HG03469 (cell line): ENCODE measurements at regions not wholly inside any gene's neighbourhood (a gene's known extent, or its start where the extent isn't known, plus 50 kb on each side); places are given as distances from the start of the nearest gene placed in this dataset.
"Not testable (repeated sequence)": the region's sequence is repeated elsewhere in the genome, so short reads cannot be mapped to it uniquely, and the experiment has no call there.

ENCODE experiments used
- ATAC-seq: cut with Tn5 transposase; IDR thresholded peaks from one replicate; pipeline ENCODE4 v1.9.1; 2021; ENCODE audit warnings: mild to moderate bottlenecking, moderate library complexity, moderate number of reproducible peaks; ENCODE audit not compliant: unreplicated experiment

DNA sequence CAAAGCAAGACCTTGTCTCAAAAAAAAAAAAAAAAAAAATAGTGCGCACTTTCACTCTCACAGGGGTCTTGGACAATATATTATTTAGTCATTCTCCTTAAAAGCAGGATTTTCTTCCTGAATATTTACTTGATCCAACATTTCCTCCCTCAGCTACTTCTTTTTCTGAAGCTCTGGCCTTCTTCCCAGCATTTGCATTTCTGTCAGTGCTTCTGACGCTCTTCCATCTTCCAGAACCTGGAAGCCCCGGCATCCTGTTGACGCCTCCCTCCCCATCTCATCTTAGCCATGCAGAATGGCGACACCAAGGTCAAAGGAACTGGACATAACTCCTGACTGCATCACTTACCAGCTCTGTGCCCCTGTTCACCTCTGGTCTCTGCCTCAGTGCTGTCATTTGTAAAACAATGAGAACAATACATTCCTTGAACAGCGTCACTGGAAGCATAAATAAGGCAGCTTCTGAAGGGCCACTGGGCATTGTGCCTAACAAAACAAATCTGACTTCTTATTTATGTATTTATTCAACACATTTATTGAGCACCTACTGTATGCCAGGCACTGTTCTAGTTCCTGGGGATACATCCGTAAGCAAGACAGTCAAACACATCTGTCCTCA lies 90.9 kb upstream of the MDM1 start:
- ATAC-seq: no peak

DNA sequence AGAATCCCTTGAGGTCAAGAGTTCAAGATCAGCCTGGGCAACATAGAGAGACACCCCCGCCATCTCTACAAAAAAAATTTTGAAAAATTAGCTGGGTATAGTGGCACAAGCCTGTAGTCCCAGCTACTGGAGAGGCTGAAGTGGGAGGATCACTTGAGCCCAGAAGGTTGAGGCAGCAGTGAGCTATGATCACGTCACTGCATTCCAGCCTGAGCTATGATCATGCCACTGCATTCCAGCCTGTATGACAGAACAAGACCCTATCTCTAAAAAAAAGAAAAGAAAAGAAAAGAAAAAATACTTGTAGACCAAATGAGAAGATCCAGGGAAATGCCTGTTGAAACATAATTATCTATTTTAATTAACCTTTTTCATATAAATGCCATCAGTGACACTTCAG lies 93.8 kb upstream of the MDM1 start:
- ATAC-seq: no peak

DNA sequence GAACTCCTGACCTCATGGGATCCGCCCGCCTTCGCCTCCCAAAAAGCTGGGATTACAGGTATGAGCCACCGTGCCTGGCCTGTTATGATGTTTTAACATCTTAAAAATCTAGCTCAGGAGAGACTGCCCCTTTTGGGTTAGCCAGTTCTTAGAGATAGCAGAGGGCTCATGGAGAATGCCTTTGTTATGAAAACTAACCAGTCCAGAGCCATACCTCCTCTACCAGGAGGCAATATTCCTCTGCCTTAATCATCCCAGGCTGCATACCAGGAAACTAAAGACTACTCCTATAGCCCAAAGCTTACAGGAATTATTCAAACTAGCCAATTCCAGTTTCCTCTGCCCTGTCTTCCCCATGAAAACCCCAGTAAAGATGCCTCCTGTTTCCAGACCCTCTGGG lies 96.0 kb upstream of the MDM1 start:
- no peak for ATAC-seq

DNA sequence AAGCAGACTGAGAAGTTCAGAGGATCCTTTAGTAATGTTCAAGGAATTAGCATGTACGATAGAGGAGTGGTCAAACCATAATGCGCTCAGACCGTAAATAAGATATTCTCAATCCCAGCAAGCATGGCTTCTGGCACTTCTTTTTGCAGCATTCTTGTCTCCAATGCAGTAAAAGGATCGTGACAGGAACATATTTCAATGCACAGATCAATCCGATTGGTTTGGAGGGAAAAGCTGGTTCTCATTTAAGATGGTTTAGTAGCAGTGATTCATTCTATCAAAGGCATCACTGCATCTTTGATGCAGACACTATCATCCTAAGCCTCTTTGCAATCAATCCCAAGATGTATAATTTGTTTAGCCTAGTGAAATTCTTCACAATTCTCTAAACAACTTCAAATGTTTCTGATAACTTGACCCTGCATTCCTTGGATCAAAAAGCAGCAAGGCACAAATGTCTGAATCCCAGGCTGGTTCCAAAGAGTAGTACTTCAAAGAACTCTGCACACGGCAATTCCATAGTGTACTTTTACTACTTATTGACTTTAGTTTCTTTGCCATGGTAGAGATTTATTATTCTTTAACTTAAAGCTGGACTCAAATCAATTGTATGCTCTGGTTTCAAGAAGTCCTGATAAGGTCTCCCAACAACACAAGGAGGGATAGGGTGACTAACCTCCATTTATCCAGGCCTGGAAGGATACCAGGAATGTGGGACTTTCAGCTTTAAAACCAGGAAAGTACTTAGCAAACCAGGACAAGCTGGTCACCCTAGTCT lies 96.8 kb upstream of the MDM1 start:
- no peak for ATAC-seq

DNA sequence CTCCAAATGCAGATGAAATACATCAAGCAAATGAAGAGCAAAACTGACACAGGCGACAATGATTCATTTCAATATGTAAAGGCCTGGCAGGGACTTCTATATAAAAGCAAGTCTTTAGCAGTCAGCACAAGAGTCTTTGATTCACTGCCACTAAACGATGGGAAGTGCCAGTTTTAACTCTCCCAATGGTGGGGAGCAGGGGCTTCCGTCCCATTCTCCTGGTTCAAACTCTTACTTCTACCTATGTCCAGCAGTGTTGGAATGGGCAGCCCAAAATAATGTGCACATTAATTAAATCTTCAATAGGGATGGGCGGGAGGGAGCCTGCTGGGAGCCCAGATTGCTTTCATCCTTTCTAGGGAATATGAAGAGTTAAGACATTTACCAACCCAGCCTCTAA lies 97.5 kb upstream of the MDM1 start:
- ATAC-seq: no peak

DNA sequence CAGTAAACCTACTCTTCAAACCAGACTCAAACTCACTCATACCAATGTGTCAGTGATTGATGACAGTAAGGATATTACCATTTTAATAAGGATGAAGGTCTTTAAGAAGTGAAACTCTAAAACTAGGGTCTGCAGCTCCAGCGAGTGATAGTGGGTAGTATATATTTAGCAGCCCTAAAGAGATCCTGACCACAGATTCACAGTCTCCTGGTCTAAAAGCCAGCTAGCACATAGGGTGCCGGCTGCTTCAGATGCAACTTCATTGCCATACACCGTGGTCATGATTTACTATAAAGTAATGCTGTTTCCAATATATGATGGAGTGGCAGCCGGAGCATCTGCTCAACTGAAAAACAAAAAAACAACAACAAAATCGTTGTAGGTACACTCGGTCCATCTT lies 99.6 kb upstream of the MDM1 start:
- no peak for ATAC-seq

DNA sequence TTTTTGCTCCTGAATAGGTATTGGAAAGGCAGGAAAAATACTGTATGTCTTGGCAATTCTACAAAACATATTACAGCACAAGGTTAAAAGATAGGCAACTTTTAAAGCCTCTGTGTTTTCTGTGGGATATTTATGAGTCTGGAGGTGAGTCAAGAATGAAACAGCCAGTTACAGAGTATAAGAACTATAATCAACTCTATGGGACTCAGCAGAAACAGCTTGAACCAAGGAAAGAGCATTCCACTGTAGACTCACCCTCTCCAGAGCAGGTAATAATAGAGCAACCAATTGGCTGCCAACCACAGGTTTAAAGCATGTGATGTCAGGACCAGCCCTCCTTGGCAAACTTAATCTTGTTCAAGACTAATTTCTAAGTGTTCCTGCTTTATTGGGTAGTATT lies 100.5 kb upstream of the MDM1 start:
- ATAC-seq: no peak

DNA sequence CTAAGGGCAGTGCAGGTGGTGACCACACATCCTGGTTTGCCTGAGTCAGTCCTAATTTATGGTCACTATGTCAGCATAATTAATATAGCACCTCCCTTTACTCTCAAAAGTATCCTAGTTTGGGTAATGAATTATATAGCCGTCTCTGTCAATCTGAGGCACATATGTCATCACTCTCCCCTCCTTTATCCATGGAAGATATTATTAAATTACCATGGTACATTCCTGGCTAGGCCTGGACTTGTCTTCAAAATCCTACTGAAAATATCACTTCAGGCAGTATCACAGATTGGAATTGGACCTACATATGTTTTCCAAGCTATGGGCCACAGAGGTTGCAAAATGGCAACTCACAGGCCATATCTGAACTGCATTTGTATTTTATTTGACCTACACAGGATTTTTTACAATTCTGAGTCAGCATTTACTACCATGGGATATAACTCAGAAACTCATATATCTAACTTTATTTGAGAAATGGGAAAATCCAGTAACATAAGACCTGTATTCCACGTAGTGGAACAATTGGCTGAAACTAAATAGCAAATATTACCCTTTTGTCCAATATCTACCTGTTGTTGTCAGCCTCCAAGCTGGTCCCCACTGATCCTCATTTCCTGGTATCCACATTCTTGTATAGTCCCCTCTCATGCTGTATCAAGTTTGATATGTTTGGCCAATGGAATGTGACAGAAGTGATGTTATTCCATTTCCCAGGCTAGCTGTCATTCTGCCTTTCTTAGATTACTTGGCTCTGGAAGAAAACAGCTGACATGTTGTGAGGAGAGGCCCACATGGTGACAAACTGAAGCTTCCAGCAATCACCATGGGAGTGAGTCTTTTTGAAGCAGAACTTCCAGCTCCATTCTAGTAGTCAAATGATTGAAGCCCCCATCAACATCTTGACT lies 102.5 kb upstream of the MDM1 start:
- no peak for ATAC-seq

DNA sequence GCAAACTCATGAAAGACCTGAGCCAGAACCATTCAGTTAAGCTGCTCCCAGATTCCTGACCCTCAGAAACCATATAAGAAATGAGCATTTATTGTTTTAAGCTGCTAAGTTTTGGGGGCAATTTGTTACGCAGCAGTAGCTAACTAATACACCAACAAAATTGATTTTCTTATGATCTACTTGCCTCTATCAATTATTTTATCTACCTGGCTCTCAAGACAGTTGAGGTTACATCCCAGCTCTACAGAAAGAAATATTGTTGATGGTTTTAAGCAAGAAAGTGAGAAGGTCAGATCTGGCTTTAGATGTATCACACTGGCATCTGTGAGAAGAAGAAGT lies 103.1 kb upstream of the MDM1 start:
- no peak for ATAC-seq

DNA sequence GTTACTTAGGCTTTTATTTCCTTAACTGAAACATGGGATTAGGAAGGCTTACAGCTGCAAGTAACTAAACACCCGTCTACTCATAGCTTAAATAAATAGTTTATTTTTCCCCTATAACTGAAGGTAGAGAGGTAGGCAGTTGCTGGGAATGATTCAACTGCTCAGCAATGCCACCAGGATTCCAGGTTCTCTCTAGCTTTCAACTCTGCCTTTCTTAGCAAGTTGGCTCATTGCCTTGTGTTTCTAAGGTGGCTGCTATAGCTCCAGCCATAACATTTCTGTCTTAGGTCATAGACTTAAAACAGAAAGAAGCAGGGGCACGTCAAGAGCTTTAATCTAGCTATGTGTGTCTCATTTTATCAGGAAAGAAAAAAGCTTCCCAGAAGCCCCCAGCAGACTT lies 103.7 kb upstream of the MDM1 start:
- no peak for ATAC-seq

DNA sequence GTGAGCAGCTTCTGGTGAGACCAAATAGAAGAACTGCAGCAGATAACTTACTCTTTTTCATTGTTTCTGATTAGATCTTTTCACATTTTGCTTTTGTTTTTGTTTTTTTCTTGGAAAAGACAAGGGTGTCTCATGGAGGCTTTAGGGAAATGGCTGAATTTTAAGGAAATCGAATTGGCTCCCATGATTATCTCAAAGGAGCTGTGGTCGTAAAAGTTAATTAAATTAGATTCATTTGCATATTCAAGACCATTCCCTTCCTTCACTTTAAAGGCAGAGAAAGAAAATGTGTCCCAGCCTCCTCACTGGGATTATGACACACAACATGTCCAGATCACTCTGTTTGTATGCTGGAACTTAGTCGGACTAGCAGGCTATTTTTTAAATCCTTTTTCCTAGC lies 106.4 kb upstream of the MDM1 start:
- no peak for ATAC-seq

DNA sequence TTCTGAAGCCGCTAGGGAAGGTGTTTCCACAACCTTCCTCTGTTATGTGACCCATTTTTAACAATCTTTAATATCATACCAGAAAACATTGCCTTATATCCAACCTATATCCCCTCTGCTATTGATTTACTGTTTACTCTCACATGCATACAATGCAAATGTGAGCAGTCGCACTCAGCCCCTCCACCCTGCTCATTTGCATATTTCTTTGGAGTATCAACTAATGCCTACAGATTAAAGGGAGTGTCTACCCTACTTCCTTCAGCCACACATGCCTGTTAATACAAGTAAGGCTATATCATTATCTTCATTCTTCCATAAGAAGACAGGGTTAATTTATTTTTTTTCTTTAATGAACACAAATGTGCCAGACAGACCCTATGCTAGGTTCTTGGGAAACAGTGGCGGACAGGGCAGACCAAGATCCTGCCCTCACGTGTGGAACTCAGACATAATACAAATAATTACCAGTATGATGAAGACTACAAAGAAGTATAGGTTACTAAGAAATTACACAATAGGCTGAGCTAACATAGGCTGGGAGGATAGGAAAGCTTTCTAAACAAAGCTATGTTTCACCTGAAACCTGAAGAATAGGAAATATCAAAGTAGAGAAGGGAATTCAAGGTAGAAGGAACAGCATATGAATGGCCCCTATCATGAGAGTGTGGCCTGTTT lies 107.3 kb upstream of the MDM1 start:
- no peak for ATAC-seq

DNA sequence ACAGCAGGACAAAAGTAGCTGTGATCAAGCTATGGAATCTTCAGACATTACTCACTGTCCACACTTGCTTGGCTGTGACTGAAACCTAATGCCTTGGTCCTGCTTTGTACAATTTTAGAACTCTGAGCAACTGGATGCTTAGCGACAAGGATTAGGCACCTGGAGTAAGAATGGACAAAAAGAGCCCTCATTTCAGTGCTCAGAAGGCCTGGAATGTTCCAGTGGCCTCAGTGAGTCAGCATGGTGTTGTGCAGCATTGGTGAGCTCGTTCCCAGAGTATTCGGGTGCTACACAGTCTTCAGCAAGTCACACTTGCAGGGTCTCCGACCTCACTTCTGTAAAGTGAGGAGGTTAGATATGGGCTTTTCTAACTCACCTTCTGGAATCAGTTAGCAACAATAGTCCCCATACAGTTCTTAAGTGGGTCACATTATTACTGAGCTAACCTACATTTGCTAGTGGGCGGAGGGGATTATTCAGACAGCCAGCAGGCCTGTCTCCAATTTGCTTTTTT lies 108.0 kb upstream of the MDM1 start:
- no peak for ATAC-seq

DNA sequence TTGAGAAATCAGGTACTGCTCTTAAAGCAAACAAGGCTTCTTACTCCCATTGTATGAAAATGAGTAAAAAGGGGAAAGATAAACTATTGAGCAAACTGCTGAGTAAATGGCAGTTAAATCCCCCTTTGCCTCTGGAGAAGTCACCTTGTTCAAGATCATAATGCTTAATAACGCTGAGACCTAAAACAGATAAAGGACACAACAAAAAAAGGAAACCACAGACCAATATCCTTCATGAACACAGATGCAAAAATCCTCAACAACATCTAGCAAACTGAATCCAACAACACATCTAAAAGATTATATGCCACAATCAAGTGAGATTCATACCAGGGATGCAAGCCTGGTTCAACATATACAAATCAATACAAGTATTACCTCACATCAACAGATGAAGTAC lies 109.0 kb upstream of the MDM1 start:
- ATAC-seq: no peak

DNA sequence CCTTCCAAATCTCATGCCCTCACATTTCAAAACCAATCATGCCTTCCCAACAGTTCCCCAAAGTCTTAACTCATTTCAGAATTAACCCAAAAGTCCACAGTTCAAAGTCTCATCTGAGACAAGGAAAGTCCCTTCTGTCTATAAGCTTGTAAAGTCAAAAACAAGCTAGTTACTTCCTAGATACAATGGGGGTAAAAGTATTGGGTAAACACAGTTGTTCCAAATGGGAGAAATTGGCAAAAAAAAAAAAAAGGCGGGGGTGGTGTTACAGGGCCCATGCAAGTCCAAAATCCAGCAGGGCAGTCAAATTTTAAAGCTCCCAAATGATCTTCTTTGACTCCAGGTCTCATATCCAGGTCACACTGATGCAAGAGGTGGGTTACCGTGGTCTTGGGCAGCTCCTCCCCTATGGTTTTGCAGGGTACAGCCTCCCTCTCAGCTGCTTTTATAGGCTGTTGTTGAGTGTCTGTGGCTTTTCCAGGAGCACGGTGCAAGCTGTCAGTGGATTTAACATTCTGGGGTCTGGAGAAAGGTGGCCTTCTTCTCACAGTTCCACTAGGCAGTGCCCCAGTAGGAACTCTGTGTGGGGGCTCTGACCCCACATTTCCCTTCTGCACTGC lies 110.3 kb upstream of the MDM1 start:
- ATAC-seq: not testable (repeated sequence)

DNA sequence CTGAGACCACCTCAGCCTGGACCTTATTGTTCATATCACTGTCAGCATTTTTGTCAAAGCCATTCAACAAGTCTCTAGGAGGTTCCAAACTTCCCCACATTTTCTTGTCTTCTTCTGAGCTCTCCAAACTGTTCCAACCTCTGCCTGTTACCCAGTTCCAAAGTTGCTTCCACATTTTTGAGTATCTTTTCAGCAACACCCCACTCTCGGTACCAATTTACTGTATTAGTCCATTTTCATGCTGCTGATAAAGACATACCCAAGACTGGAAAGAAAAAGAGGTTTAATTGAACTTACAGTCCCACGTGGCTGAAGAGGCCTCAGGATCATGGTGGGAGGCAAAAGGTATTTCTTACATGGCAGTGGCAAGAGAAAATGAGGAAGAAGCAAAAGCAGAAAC lies 111.5 kb upstream of the MDM1 start:
- ATAC-seq: not testable (repeated sequence)

DNA sequence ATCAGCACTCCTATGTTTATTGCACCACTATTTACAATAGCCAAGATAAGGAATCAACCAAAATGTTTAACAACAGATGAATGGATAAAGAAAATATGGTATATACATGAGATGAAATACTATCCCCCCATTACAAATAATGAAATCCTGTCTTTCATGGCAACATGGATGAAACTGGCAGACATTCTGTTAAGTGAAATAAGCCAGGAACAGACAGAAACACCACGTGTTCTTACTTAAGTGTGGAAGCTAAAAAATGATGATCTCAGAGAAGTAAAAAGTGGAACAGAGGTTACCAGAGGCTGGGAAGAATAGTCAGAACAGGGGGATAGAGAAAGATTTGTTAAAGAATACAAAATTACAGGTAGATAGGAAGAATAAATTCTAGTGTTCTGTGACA lies 113.7 kb upstream of the MDM1 start:
- no peak for ATAC-seq

DNA sequence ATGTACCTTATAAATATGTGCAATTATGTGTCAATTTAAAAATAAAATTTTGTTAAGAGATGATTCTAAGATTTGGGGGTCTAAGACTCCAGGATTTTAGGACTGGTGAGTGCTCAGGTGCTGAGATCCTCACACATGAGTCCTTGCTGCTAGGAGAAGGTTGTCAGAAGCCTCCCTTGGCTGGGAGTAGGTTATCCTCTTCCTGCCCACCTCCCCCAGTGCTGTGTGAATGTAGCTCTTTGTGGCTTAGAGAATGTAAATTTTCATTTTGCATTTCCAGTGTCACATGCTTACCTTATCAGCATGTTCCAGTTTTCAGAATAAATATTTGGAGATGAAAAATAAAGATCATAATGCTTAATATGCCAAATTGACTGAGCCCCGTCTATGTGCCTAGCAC lies 114.2 kb upstream of the MDM1 start:
- no peak for ATAC-seq

DNA sequence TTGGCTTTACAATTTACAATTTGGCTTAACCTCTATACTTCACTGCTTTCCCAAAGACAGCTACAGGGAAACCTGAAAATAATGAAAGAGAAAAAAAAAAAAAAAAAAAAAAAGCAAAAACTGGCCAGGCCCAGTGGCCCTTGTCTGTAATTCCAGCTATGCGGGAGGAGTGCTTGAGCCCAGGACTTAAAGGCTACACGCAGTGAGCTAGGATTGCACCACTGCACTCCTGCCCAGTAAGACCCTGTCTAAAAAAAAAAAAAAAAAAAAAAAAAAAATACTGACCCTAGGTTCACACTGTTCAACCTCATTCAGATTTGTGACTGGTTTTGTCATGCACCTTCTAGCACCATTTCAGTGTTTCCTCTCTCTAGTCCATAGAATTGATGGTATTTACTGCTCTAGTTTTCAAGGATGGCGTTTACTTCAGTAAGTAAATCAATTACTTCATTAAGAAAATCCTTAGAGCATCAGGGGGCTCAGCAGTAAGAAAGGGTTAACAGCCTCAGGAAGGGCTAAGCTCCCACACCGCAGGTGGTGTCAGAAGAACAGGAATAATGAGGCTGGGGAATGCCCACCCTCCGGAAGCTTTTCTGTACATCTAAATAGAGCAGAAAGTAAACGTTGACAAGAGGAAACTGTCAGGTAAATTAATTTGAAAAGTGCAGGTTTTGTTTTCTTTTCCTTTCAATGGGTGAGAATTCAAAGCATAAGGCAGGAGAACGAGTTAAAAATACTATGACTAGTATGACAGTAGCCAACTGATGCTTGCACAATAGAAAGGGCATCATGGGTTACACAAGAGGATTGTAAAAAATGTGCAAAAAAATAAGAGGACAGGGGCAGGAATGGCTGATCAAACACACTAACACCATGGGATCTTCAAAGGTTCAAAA lies 115.0 kb upstream of the MDM1 start:
- ATAC-seq: no peak

DNA sequence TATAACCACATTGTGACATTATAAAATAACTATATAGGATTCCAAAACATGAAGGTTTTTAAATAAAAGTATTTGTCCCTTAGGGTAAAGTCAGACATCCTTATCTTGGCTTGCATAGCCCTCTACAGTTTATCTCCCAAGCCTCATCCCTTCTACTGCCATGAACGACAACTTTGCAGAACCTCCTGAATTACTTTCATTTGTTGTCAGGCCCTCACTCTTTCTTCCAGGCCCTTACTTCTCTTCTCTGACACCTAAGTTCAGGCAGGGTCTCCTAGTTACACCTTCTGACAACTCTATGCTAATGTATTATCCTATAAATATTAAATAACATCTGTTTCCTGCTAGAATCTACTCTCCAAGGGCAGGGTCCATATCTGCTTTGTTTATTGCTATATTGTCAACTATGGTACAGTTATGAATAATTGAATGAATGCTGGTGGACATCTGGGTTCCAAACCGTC lies 115.7 kb upstream of the MDM1 start:
- ATAC-seq: no peak
